GM21619 (cell line): ENCODE measurements at regions not wholly inside any gene's neighbourhood (a gene's known extent, or its start where the extent isn't known, plus 50 kb on each side); places are given as distances from the start of the nearest gene placed in this dataset.
"Not testable (repeated sequence)": the region's sequence is repeated elsewhere in the genome, so short reads cannot be mapped to it uniquely, and the experiment has no call there.

Source experiments
- ATAC-seq: cut with Tn5 transposase; IDR thresholded peaks from one replicate; pipeline ENCODE4 v1.9.1; 2021; ENCODE audit not compliant: unreplicated experiment

- ATAC-seq, result no peak
Measured at GRCh38 chr13:81020010-81020409, 679.1 kb upstream of the SPRY2 start.

GRCh38 chr13:81018936-81019335 lies 678.0 kb upstream of the SPRY2 start:
- ATAC-seq, result no peak

GRCh38 chr13:81017513-81018152 lies 676.7 kb upstream of the SPRY2 start:
- ATAC-seq, result peak; percentile 71

- ATAC-seq, result no peak
Measured at GRCh38 chr13:81012031-81012430, 671.1 kb upstream of the SPRY2 start.

GRCh38 chr13:81001828-81002385 lies 661.0 kb upstream of the SPRY2 start:
- ATAC-seq, result no peak

- ATAC-seq, result not testable (repeated sequence)
Measured at GRCh38 chr13:80998603-80999002, 657.7 kb upstream of the SPRY2 start.

GRCh38 chr13:80989747-80990146 lies 648.8 kb upstream of the SPRY2 start:
- no peak for ATAC-seq

- no peak for ATAC-seq
Measured at GRCh38 chr13:80989241-80989640, 648.3 kb upstream of the SPRY2 start.

GRCh38 chr13:80988391-80989151 lies 647.6 kb upstream of the SPRY2 start:
- ATAC-seq, result no peak

GRCh38 chr13:80979035-80979641 lies 638.2 kb upstream of the SPRY2 start:
- ATAC-seq, result peak; percentile 95

- ATAC-seq, result no peak
Measured at GRCh38 chr13:80977168-80977567, 636.2 kb upstream of the SPRY2 start.

- ATAC-seq, result no peak
Measured at GRCh38 chr13:80975903-80976302, 635.0 kb upstream of the SPRY2 start.

GRCh38 chr13:80973721-80974120 lies 632.8 kb upstream of the SPRY2 start:
- no peak for ATAC-seq

- no peak for ATAC-seq
Measured at GRCh38 chr13:80972857-80973478, 632.0 kb upstream of the SPRY2 start.

- no peak for ATAC-seq
Measured at GRCh38 chr13:80965097-80965496, 624.2 kb upstream of the SPRY2 start.

- no peak for ATAC-seq
Measured at GRCh38 chr13:80962855-80963254, 621.9 kb upstream of the SPRY2 start.

- ATAC-seq, result no peak
Measured at GRCh38 chr13:80962173-80962572, 621.2 kb upstream of the SPRY2 start.

GRCh38 chr13:80957019-80957655 lies 616.2 kb upstream of the SPRY2 start:
- no peak for ATAC-seq

GRCh38 chr13:80955501-80955900 lies 614.6 kb upstream of the SPRY2 start:
- ATAC-seq, result no peak

- ATAC-seq, result no peak
Measured at GRCh38 chr13:80952158-80952557, 611.2 kb upstream of the SPRY2 start.
